Activated CD4-positive, alpha-beta T cell treated with anti-CD3 and anti-CD28 coated beads, Interleukin-2, Interleukin-4, amounts not matched to agents 100 ng/mL and 50 ng/mL, durations not matched to agents 16 hours and 8 hours (primary cell): ENCODE measurements at regions not wholly inside any gene's neighbourhood (a gene's known extent, or its start where the extent isn't known, plus 50 kb on each side); places are given as distances from the start of the nearest gene placed in this dataset.
"Not testable (repeated sequence)": the region's sequence is repeated elsewhere in the genome, so short reads cannot be mapped to it uniquely, and the experiment has no call there.

Experiments used
- DNase-seq: peaks from one replicate; pipeline ENCODE4 v3.0.0-alpha.2; 2020; ENCODE audit warnings: low spot score

DNA sequence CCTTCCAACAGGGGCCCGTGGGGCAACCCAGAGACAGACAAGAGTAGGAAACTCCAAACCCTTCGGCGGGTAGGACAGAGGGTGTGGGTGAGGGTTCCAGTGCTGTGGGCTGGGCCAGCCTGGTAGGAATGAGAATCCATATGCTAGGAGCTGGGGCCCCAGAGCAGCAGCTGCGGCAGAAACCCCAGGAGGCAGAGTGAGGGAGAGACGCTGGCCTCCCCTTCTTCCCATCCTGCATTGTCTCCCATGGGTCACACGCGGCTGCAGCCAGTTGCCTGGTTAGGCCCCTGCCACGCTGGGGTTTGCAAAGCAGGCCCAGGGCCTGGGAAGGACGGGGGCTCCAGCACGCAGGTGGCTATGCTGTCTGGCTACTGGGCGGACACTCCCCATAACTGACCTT lies 113.1 kb upstream of the CCZ1B start:
- not testable (repeated sequence) for DNase-seq

DNA sequence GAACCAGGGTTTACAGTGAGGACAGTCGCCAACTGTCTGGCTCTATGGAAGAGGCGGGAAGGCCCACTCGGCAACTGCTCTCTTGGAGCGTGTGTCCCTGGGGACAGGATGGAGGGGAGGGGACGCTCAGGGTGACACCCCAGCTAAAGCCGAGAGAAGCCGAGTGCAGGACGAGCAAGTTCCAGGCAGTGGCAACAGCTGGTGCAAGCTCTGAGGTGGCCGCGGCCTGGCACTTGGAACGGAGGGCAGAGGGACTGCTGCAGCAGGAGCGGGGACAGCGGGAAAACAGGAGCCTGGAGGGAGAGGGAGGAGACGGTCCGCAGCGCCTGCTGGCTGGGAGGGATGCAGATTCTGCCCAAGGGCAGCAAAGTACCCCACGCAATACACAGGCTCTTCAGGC lies 113.8 kb upstream of the CCZ1B start:
- not testable (repeated sequence) for DNase-seq

DNA sequence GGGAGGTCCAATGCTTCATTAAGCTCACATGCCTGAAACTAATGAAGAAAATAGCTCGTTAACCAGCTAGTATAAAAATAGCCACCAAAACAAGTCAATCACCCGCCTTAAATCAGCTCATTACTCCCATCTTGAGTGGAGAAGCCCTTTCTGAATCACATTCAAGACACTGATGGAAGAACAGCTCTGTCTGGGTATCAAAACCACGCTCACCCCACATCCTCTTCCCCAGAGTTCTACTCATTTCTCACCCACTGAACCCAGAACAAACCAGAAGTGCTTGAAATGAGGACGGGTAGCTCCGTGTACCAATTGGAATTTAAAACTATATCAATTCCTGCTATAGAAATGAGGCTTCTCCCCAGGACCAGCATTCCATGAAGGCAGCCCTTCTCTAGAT lies 120.8 kb upstream of the CCZ1B start:
- not testable (repeated sequence) for DNase-seq

DNA sequence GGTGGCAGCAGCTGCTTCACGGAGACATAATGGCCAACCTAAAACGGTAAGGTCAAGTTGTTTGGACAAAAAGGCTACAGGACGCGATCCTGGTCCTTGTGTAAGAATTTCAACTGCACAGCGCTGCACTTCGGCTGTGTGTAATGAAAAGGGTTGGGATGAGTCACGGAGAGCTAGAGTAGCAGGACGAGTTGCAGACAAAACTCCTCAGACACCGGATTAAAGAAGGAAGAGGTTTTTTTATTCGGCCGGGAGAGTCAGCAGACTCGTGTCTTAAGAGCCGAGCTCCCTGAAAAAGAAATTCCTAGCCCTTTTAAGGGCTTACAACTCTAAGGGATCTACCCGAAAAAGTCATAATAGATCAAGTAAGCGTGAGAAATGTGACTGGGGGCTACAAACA lies 124.2 kb upstream of the CCZ1B start:
- not testable (repeated sequence) for DNase-seq

DNA sequence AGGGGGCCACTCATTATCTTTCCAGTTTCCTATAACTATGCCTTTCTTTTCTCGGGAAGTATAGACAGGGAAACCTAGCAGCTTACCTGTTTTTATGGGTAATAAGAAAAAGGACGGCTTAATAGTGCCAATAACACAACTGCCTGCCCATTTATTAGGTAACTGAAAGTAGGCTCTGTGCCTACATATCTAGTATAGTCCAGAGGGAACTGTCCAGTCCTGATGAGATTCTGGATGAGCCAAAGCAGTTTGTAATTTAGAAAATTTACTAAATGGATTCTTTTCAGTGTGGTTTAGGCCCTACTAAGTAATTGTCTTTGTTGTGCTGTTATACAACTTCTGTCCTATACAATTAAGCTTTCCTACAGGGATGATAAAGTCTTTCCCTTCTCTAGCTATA lies 125.5 kb upstream of the CCZ1B start:
- DNase-seq, result not testable (repeated sequence)

DNA sequence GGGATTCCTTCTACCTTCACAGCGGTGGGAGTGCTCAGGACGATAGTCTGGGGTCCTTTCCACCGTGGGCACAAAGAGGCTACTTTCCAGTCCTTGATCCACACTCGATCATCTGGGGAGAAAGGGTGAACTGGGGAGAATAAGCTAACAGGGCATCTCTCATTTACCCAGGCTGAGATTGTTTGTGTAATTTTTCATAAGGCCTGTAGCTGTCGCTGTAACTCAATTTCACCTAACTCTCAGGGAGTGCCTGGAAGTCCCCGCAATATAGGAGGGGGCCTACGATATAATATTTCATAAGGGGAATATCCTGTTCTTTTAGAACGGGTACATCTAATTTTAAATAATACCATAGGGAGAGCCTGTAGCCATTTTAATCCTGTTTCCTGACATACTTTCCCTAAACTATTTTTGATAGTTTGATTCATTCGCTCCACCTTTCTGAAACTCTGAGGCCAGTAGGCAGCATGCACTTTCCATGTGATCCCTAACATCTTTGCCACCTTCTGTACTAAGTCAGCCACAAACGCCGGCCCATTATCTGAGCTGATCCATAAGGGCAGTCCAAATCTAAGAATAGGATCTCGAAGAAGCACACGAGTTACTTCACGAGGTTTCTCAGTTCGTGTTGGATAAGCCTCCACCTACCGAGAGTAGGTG lies 127.2 kb upstream of the CCZ1B start:
- DNase-seq, result peak; percentile 5

DNA sequence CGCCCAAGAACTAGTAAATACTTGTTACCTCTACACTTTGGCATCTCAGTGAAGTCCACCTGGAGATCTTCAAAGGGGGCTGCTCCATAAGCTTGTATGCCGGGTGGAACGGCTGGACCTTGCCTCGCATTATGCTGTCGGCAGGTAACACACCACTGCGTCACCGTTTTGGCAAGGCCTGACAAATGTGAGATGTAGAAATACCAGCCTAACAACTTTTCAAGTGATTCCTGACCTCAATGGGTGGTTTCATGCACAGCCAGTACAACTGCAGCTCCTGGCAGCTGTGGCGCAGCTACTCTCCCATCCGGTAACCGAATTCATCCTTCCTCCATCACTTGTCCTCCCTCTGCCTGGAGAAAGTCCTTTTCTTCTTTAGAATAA lies 127.7 kb upstream of the CCZ1B start:
- DNase-seq, result not testable (repeated sequence)

DNA sequence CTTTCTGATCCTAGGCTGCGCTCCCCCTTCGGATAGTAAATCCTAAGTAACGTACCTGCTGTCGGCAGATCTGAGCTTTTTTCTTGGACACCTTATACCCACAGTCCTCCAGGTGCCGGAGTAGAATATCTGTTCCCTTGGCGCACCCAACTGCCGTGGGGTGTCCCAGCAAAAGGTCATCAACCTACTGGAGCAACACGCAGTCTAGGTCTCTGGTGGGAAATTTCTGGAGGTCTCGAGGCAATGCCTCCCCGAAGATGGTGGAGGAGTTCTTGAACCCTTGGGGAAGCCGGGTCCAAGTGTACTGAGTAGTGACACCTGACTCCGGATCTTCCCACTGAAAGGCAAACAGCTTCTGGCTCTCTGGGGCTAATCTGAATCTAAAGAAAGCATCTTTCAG lies 129.3 kb upstream of the CCZ1B start:
- DNase-seq, result not testable (repeated sequence)

DNA sequence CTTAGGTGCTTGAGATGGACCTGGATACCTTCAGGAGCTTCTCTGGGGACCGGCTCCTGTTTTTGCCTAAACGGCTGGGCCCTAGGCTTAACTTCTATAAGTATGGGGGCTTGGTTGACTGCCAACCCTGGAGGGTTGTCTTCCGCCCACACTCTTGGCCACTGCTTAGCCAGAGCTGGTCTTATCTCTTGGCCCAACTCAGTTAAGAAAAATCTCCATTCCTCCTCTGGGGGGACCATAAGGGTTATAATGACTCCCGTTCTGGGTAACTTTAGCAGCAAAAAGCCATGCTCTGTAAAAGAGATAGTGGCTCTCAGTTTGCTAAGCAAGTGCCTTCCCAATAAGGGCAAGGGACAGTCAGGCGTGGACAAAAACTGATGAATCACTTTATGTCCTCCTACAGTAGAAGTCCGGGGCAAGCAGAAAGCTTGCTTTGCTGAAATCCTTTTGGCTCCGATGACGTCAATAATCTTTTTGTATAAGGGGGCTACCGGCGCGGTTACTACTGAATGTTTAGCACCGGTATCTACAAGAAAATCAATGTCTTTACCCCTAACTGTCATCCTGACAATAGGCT lies 130.0 kb upstream of the CCZ1B start:
- DNase-seq, result not testable (repeated sequence)

DNA sequence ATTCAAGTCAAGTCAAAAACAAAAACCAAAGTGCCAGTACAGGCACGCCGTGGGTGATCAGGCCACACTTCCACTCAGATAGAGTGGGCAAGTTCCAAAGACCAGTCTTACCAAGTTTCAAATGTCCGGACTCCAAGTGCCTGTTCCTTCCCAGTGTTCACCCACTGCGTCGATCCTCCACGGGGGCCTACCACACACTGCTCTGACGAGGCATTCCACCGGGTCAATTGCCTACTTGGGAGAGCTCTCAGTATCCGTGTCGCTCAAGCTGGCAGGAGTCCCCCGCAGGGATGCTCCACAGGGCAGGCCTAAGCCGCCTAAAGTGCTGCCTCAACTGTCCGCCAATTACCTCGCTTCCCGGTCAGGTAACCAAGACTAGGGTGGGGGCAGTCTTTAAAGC lies 132.3 kb upstream of the CCZ1B start:
- DNase-seq, result not testable (repeated sequence)

DNA sequence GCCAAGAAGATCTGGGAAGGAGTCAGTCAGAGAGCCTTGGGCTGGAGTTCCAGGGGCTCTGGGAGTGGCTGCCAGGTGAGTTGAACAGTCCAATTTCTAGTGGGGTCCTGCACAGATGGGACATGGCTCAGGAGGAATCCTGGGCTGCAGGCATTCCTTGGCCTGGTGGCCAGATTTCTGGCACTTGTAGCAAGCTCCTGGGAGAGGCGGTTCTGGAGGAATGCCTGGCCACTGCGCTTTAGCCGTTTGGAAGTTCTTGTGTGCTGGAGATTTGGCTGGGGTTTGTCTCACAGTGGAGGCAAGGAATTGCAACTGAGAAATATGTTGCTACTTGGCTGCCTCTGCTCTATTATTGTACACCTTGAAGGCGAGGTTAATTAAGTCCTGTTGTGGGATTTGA lies 133.9 kb upstream of the CCZ1B start:
- DNase-seq, result not testable (repeated sequence)

DNA sequence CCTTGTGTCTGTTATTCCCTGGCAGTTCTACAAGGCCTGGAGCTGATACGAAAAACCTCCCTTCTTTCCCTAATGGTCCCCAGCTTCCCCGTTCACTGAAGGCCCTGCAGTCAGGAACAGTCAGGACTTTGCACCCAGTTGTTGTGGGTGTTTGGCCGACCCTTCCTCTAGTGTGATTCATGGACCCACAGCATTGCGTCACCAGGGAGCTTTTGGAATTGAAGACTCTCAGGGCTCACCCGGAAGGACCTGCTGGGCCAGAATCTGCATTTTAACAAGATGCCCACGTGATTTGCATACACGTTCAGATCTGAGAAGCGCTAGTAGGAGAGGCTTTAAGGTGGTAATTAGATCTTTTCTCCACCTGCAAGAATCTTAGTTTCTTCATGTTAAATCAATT lies 136.8 kb upstream of the CCZ1B start:
- not testable (repeated sequence) for DNase-seq

DNA sequence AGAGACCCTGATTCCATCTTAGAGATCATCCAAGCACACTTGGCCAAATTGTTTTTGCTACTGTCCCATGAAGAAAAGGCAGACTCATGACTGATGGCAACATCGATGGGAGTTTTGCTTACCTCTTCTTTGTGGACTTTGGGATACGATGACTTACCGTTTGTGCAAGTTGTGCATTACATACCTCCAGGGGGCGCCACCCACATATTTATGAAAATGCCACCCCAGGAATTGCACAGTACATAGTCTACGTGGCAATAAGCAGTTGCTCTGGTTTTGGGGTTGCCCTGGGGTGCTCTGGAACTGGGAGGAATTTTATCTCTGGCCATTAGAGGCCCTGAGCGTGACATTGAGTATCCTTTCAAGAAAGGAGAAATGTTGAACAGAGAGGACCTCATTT lies 139.0 kb upstream of the CCZ1B start:
- DNase-seq, result peak; percentile 37

DNA sequence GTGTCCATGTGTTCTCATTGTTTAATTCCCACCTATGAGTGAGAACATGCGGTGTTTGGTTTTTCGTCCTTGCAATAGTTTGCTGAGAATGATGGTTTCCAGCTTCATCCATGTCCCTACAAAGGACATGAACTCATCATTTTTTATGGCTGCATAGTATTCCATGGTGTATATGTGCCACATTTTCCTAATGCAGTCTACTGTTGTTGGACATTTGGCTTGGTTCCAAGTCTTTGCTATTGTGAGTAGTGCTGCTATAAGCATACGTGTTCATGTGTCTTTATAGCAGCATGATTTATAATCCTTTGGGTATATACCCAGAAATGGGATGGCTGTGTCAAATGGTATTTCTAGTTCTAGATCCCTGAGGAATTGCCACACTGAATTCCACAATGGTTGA lies 144.1 kb upstream of the CCZ1B start:
- DNase-seq, result not testable (repeated sequence)

DNA sequence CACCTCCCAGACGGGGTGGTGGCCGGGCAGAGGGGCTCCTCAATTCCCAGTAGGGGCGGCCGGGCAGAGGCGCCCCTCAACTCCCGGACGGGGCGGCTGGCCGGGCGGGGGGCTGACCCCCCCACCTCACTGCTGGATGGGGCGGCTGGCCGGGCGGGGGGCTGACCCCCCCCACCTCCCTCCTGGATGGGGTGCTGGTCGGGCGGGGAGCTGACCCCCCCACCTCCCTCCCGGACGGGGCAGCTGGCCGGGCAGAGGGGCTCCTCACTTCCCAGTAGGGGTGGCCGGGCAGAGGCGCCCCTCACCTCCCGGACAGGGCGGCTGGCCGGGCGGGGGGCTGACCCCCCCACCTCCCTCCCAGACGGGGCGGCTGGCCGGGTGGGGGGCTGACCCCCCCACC lies 148.8 kb upstream of the CCZ1B start:
- not testable (repeated sequence) for DNase-seq

DNA sequence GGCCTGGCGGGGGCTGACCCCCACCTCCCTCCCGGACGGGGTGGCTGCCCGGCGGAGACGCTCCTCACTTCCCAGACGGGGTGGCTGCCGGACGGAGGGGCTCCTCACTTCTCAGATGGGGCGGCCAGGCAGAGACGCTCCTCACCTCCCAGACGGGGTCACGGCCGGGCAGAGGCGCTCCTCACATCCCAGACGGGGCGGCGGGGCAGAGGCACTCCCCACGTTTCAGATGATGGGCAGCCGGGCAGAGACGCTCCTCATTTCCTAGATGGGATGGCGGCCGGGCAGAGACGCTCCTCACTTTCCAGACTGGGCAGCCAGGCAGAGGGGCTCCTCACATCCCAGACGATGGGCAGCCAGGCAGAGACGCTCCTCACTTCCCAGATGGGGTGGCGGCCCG lies 149.3 kb upstream of the CCZ1B start:
- not testable (repeated sequence) for DNase-seq

DNA sequence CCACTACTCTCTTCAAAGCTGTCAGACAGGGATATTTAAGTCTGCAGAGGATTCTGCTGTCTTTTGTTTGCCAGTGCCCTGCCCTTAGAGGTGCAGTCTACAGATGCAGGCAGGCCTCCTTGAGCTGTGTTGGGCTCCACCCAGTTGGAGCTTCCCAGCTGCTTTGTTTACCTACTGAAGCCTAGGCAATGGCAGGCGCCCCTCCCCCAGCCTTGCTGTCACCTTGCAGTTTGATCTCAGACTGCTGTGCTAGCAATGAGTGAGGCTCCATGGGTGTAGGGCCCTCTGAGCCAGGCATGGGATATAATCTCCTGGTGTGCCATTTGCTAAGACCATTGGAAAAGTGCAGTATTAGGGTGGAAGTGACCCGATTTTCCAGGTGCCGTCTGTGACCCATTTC lies 151.3 kb upstream of the CCZ1B start:
- DNase-seq, result not testable (repeated sequence)

DNA sequence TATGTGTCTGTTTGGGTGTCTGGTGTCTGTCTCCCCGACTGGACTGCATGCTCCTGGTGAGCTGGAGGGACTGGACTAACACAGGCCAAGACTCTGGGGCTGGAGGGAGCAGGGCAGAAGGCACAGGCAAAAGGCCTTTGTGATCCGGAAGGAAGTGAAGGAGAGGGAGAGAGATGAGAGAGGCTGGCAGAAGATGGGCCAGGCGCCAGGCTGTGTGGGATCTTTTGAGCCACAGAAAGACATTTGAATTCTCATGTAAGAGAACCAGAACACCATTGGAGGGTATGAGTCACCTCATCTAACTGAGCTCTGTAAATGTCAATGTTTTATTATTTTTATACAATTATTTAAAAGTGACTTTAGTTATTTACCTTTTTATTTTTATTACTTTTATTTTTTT lies 152.3 kb upstream of the CCZ1B start:
- DNase-seq, result not testable (repeated sequence)

DNA sequence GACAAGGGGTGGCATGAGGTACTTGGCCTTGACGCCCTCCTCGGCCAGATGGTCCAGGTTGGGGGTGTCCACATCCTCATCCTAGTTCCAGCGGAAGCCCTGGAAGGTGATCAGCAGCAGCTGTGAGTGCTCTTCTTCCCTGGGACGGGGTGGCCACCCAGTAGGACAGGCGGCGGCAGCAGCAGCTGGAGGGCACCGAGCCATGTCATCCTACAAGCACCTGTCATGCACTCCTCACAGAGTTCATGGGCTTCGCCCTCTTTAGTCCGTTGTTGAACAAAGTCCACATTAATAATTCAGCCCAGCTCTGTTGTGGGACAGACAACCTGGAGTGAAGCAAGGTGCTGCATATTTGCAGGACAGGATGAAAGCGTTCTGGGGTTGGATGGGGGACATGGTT lies 153.4 kb upstream of the CCZ1B start:
- DNase-seq, result not testable (repeated sequence)

DNA sequence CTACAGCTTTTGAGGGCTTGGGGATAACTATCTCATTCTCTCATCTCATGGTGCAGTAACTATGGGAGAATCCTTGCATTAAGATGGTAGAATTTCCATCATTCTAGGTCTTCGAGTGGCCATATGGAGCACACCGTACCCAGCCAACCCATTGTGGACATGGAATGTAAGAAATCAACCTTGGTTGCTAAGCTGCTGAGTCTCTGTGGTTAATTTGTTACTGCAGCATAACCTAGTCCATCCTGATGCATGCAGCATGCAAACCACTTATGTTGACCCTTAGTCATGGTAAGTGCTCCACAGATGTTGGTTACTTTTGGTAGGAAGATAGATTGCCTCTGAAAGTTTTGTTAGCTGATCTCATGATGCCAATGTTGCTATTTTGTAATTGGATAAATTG lies 156.3 kb upstream of the CCZ1B start:
- not testable (repeated sequence) for DNase-seq

DNA sequence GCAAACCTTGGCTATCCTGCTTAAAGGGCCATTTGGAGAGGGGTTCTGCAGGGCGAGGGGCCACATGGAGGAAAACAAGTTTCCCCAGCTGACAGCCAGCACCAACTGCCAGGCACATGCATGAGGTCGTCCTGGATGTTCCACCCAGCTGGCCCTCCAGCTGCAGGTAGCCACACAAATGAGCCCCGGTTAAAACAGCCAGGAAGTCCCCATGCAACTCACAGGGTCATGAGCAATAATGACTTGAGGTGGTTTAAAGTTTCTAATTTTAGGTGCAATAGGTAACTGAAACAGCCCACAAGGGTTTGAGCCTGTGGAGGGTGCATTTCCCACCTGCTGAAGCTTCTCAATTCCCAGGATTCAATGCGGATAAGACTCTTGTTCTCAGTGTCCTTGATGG lies 160.8 kb upstream of the CCZ1B start:
- DNase-seq, result not testable (repeated sequence)

DNA sequence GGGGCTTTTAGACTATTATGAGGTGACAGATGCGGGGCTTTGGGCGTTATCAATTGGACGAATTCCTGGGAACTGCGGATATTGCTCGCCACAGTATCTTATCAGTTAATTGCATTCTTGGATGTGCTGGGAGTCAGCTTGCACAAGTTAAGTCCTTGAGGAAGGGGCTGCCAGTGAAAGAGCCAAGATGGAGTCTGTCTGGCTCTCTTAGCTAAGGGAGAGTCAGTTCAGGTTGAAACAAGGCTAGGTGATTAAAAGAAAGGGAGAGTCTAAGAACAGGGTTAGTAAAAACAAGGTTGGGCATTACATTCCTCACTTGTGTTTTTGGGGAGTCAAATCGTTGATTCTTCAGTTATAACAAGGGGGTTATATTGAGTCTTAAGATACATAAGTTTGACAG lies 162.5 kb upstream of the CCZ1B start:
- not testable (repeated sequence) for DNase-seq

DNA sequence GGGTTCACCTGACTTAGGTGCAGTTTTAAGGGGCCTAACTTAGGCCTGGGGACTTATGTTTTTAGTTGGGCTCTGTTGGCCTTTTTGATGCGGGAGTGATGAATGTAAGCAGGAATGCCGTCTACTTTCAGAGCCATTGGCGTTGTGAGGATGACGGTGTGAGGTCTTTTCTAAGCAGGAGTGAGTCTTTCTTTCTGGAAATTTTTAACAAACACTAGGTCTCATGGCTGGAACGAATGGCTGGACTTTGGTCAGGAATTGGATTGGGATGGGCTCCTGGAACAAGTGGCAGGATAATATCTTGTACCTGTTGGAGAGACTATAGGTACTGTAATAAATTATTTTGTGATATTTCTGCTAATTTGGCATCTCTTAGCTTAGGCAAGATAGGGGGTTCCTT lies 163.9 kb upstream of the CCZ1B start:
- DNase-seq, result not testable (repeated sequence)
